Activated CD8-positive, alpha-beta T cell treated with anti-CD3 and anti-CD28 coated beads, Interleukin-2, amount 10 ng/mL, durations not matched to agents 7 days and 5 days (primary cell): ENCODE measurements at regions not wholly inside any gene's neighbourhood (a gene's known extent, or its start where the extent isn't known, plus 50 kb on each side); places are given as distances from the start of the nearest gene placed in this dataset.

ENCODE experiments used
- ATAC-seq: fragments of 150-1000 bp; cut with Tn5 transposase; one replicate; pipeline ENCODE4 v1.10.0; 2021; ENCODE audit warnings: moderate library complexity
- CTCF ChIA-PET: fragments of 350-600 bp; sonication (Branson Sonifier 250); formaldehyde crosslinking; loops from one replicate; lab custom pipeline; 2021; ENCODE audit warnings: antibody characterized with exemption; lab: Charles Lee
- POLR2A ChIA-PET: fragments of 350-600 bp; sonication (Branson Sonifier 250); formaldehyde crosslinking; loops from one replicate; lab custom pipeline; 2021; ENCODE audit warnings: antibody characterized with exemption; lab: Charles Lee
- DNase-seq: peaks from one replicate; pipeline ENCODE4 v3.0.0-alpha.2; 2020
- H3K27ac Mint-ChIP-seq: one replicate; pipeline ENCODE4 v1.8.0; 2021; ENCODE audit warnings: mild to moderate bottlenecking, mixed read lengths
- H3K27me3 Mint-ChIP-seq: one replicate; pipeline ENCODE4 v1.8.0; 2021; ENCODE audit warnings: low read depth, mixed read lengths
- H3K36me3 Mint-ChIP-seq: one replicate; pipeline ENCODE4 v1.8.0; 2021; ENCODE audit warnings: low read depth, mixed read lengths
- H3K4me1 Mint-ChIP-seq: one replicate; pipeline ENCODE4 v1.8.0; 2021; ENCODE audit warnings: low read depth, mixed read lengths
- H3K4me3 Mint-ChIP-seq: one replicate; pipeline ENCODE4 v1.8.0; 2021; ENCODE audit warnings: mild to moderate bottlenecking, mixed read lengths
- H3K9me3 Mint-ChIP-seq: one replicate; pipeline ENCODE4 v1.8.0; 2022; ENCODE audit warnings: mixed read lengths; ENCODE audit not compliant: insufficient read depth

DNA sequence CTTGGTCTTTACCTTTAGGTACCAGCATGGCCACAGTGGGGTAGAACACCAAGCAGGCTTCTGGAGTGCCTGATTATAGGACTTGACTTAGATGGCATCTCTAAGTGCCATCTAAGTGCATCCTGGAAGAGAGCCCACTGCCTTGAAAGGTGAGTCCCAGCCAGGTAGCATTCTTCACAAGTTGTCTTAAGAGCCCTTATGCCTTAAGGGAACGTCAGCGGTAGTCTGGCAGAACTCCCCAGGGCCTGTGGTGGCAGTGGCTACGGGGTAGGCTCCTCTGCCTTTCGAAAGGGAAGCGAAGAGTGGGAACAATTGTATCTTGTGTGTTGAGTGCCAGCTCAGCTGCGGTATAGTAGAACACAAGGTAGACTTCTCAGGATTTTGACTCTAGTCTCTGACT is 549.0 kb downstream of the HS3ST4 start:
- CTCF ChIA-PET: no interaction called here
- no peaks in the 10 kb centered on the region for H3K4me1 Mint-ChIP-seq
- DNase-seq: no peak
- peaks cover 9% of the 10 kb centered on the region for H3K27me3 Mint-ChIP-seq
- no peak for ATAC-seq
- H3K9me3 Mint-ChIP-seq: peaks cover 9% of the 10 kb centered on the region
- no peak overlapping the region for H3K27ac Mint-ChIP-seq
- H3K36me3 Mint-ChIP-seq: no peaks in the 10 kb centered on the region
- POLR2A ChIA-PET: no interaction called here
- no peak overlapping the region for H3K4me3 Mint-ChIP-seq

- no peak overlapping the region for H3K4me3 Mint-ChIP-seq
- no peaks in the 10 kb centered on the region for H3K4me1 Mint-ChIP-seq
- ChIA-PET CTCF (no interaction called here), POLR2A (no interaction called here)
- H3K9me3 Mint-ChIP-seq: peaks cover 9% of the 10 kb centered on the region
- no peaks in the 10 kb centered on the region for H3K36me3 Mint-ChIP-seq
- H3K27ac Mint-ChIP-seq: no peak overlapping the region
- peaks cover 11% of the 10 kb centered on the region for H3K27me3 Mint-ChIP-seq
- ATAC-seq: no peak
- no peak for DNase-seq
Observed at GRCh38 chr16:26247063-26247462, 555.3 kb downstream of the HS3ST4 start.

GRCh38 chr16:26252598-26252997 is 560.8 kb downstream of the HS3ST4 start:
- no peak overlapping the region for H3K4me3 Mint-ChIP-seq
- H3K36me3 Mint-ChIP-seq: no peaks in the 10 kb centered on the region
- no peak for DNase-seq
- CTCF ChIA-PET: no interaction called here
- H3K4me1 Mint-ChIP-seq: no peaks in the 10 kb centered on the region
- H3K27me3 Mint-ChIP-seq: peaks cover 6% of the 10 kb centered on the region
- POLR2A ChIA-PET: no interaction called here
- peaks cover 4% of the 10 kb centered on the region for H3K9me3 Mint-ChIP-seq
- no peak for ATAC-seq
- H3K27ac Mint-ChIP-seq: no peak overlapping the region

GRCh38 chr16:26261621-26262020 is 569.9 kb downstream of the HS3ST4 start:
- CTCF ChIA-PET: no interaction called here
- DNase-seq (no peak), ATAC-seq (no peak)
- POLR2A ChIA-PET: no interaction called here
- H3K9me3 Mint-ChIP-seq: peaks cover 4% of the 10 kb centered on the region
- no peaks in the 10 kb centered on the region for H3K36me3 Mint-ChIP-seq
- peaks cover 33% of the 10 kb centered on the region for H3K4me1 Mint-ChIP-seq
- no peak overlapping the region for H3K4me3 Mint-ChIP-seq
- no peak overlapping the region for H3K27ac Mint-ChIP-seq
- peaks cover 4% of the 10 kb centered on the region for H3K27me3 Mint-ChIP-seq

DNA sequence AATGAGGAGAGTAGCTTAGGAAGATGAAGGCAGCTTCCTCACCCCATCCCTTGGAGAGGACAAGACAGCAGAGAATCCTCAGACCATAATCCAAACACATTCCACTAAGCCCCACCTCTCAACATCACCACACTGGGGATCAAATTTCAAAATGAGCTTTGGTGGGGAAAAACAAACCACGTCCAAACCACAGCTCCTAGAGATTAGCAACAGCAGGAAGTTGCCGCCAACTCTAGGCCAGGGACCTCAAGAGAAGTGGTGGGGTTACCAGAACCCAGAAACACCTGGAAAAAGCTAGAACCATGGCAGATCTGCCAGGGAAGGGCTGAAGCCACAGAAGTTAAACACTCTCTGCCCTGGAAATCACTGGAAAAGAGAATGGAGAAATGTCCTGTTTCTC is 571.6 kb downstream of the HS3ST4 start:
- ChIA-PET CTCF (no interaction called here), POLR2A (no interaction called here)
- H3K36me3 Mint-ChIP-seq: peaks cover 2% of the 10 kb centered on the region
- H3K27ac Mint-ChIP-seq: no peak overlapping the region
- H3K4me3 Mint-ChIP-seq: no peak overlapping the region
- ATAC-seq (no peak), DNase-seq (no peak)
- no peaks in the 10 kb centered on the region for H3K27me3 Mint-ChIP-seq
- no peaks in the 10 kb centered on the region for H3K9me3 Mint-ChIP-seq
- H3K4me1 Mint-ChIP-seq: peaks cover 33% of the 10 kb centered on the region

DNA sequence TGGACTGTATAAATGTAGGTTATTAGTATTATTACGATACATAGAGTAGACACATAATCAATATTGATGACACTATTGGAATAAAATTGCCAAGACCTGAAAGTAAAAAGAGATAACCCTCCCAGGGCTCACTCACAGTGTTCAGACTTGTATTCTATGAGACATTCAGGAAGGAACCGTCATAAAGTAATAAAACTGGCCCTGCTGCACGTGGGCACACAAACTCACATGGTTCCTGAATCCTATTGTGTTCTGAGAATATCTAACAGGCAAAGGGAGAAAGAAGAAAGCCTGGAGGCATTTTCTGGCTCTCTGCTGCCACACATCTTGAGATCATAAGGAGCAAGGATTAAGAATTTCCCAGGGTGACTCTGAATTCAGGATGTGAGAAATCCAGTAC is 575.9 kb downstream of the HS3ST4 start:
- peaks cover 42% of the 10 kb centered on the region for H3K4me1 Mint-ChIP-seq

GRCh38 chr16:26269673-26270072 is 577.9 kb downstream of the HS3ST4 start:
- Mint-ChIP-seq H3K27ac (peak overlapping the region; percentile 53), H3K4me1 (peaks cover 32% of the 10 kb centered on the region), H3K4me3 (no peak overlapping the region), H3K36me3 (peaks cover 4% of the 10 kb centered on the region), H3K27me3 (peaks cover 2% of the 10 kb centered on the region), H3K9me3 (no peaks in the 10 kb centered on the region)
- POLR2A ChIA-PET: no interaction called here
- CTCF ChIA-PET: no interaction called here
- ATAC-seq (peak; percentile 55), DNase-seq (no peak)

More for the DNA sequence above, 575.9 kb downstream of the HS3ST4 start:
- Mint-ChIP-seq H3K4me3 (no peak overlapping the region), H3K9me3 (no peaks in the 10 kb centered on the region), H3K36me3 (peaks cover 4% of the 10 kb centered on the region), H3K27ac (no peak overlapping the region), H3K27me3 (peaks cover 2% of the 10 kb centered on the region)
- ChIA-PET CTCF (no interaction called here), POLR2A (no interaction called here)
- ATAC-seq (no peak), DNase-seq (no peak)

DNA sequence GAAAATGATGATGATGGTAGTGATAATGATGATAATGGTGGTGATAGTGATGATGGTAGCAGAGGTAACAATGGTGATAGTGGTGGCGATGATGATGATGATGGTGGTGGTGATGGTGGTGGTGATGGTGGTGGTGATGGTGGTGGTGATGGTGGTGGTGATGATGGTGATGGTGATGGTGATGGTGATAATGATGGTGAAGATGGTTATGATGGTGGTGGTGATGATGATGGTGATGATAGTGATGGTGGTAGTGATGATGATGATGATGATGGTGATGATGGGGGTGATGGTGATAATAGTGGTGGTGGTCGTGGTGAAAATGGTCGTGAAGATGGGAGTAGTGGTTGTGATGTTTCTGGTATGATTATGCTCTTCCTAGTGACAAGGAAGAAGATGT is 581.8 kb downstream of the HS3ST4 start:
- no peaks in the 10 kb centered on the region for H3K9me3 Mint-ChIP-seq
- POLR2A ChIA-PET: no interaction called here
- no peak overlapping the region for H3K4me3 Mint-ChIP-seq
- CTCF ChIA-PET: no interaction called here
- H3K4me1 Mint-ChIP-seq: peaks cover 22% of the 10 kb centered on the region
- H3K27me3 Mint-ChIP-seq: peaks cover 2% of the 10 kb centered on the region
- H3K27ac Mint-ChIP-seq: no peak overlapping the region
- peaks cover 1% of the 10 kb centered on the region for H3K36me3 Mint-ChIP-seq
- DNase-seq (no peak), ATAC-seq (no peak)

- ChIA-PET POLR2A (no interaction called here), CTCF (no interaction called here)
- Mint-ChIP-seq H3K36me3 (peaks cover 1% of the 10 kb centered on the region), H3K9me3 (no peaks in the 10 kb centered on the region), H3K27ac (no peak overlapping the region), H3K4me1 (peaks cover 10% of the 10 kb centered on the region), H3K4me3 (no peak overlapping the region), H3K27me3 (peaks cover 2% of the 10 kb centered on the region)
- ATAC-seq: no peak
- no peak for DNase-seq
Observed at GRCh38 chr16:26275021-26275590, 583.3 kb downstream of the HS3ST4 start.

DNA sequence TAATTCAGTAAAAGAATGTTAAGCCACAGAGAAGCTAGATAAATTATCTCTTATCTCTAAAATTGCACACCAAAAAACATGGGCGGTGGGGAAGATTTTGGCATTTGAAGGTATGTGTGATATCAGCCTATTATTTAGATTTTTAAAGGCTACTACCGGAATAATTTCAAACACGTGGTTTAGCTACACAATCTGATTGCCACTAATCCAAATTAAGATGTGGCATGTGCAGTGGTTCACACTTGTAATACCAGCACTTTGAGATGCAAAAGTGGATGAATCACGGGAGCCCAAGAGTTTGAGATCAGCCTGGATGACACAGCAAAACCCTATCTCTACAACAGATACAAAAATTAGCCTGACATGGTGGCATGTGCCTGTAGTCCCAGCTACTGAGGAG is 584.5 kb downstream of the HS3ST4 start:
- Mint-ChIP-seq H3K36me3 (no peaks in the 10 kb centered on the region), H3K27ac (no peak overlapping the region), H3K9me3 (no peaks in the 10 kb centered on the region), H3K27me3 (no peaks in the 10 kb centered on the region), H3K4me1 (no peaks in the 10 kb centered on the region), H3K4me3 (no peak overlapping the region)
- ATAC-seq: no peak
- ChIA-PET CTCF (no interaction called here), POLR2A (no interaction called here)
- no peak for DNase-seq

DNA sequence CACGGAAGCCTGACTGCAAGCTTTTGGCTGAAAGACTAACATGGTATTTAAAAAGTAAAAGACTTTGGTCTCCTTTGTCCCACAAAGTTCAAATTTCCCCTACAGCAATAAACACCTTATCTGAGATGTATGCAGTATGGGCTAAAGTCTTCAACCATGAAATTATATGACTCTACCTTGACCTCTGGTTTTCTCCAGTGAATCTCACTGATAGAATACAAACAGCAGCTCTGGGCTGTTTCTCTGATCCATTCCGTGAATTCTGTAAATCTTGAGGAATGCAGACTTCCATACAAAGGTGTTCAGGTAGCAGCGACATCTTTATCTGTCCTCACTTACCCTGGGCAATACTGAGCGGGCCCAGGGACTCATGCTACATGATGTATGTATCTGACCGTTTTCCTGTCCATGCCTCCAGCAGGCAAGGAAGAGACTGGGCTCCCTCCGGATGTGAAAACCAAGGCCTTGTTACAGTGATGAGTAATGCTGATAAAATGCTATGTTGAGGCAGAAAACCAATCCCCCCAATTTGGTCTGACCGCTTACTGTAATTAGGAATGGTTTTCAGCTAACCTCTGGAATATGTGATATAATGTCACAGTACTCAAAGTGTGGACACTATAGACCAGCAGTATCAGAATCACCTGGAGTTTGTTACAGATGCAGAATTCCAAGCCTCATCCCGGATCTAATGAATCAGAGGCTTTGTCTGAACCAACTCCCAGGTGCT is 589.8 kb downstream of the HS3ST4 start:
- Mint-ChIP-seq H3K27me3 (no peaks in the 10 kb centered on the region), H3K36me3 (no peaks in the 10 kb centered on the region), H3K9me3 (no peaks in the 10 kb centered on the region), H3K4me3 (no peak overlapping the region), H3K27ac (no peak overlapping the region), H3K4me1 (no peaks in the 10 kb centered on the region)
- POLR2A ChIA-PET: no interaction called here
- DNase-seq (no peak), ATAC-seq (no peak)
- CTCF ChIA-PET: no interaction called here

- ChIA-PET CTCF (no interaction called here), POLR2A (no interaction called here)
- no peak overlapping the region for H3K4me3 Mint-ChIP-seq
Observed at GRCh38 chr16:26295625-26296304, 604.0 kb downstream of the HS3ST4 start.

More at GRCh38 chr16:26295625-26296304, 604.0 kb downstream of the HS3ST4 start:
- no peaks in the 10 kb centered on the region for H3K9me3 Mint-ChIP-seq
- DNase-seq (no peak), ATAC-seq (no peak)
- no peaks in the 10 kb centered on the region for H3K4me1 Mint-ChIP-seq
- peaks cover 3% of the 10 kb centered on the region for H3K27me3 Mint-ChIP-seq
- H3K27ac Mint-ChIP-seq: no peak overlapping the region
- H3K36me3 Mint-ChIP-seq: no peaks in the 10 kb centered on the region
